Endothelial cell of umbilical vein (primary cell): ENCODE measurements at regions not wholly inside any gene's neighbourhood (a gene's known extent, or its start where the extent isn't known, plus 50 kb on each side); places are given as distances from the start of the nearest gene placed in this dataset.

Experiments
- BruUV-seq: library from RNA; stranded (reverse); fragments of 400-500 nt; replicated peaks from 2 replicates; lab custom pipeline; 2021; lab: Mats Ljungman, UMichigan
- CTCF ChIA-PET: fragments of 300-600, 350-600 bp; sonication (Branson Sonifier 250); formaldehyde crosslinking; loops from one replicate; lab custom pipeline; 2021; ENCODE audit warnings: antibody characterized with exemption, inconsistent platforms; lab: Charles Lee
- POLR2A ChIA-PET: fragments of 300-600, 350-600 bp; sonication (Branson Sonifier 250); formaldehyde crosslinking; loops from one replicate; lab custom pipeline; 2021; ENCODE audit warnings: antibody characterized with exemption, inconsistent platforms; lab: Charles Lee
- DNase-seq: peaks from one replicate; pipeline ENCODE4 v3.0.0-alpha.2; 2011; ENCODE audit warnings: low read depth, low spot score
- FAIRE-seq: peaks from 2 replicates; lab custom pipeline; 2011; peaks lifted over from hg19 to GRCh38; lab: Jason Lieb, UNC
- H2AFZ ChIP-seq: 2 replicates; pipeline ENCODE4 v1.6.0; 2012; ENCODE audit warnings: low read depth, low read length, control low read depth, inconsistent platforms
- H3K27ac ChIP-seq: 2 replicates; pipeline ENCODE4 v1.5.1; 2011; ENCODE audit warnings: low read depth, mild to moderate bottlenecking, control low read depth, low read length, moderate library complexity; ENCODE audit not compliant: insufficient read depth
- H3K27me3 ChIP-seq, 2 experiments: 2 replicates each; pipeline versions ENCODE4 v1.6.0 to v1.6.1; 2011; ENCODE audit warnings: low read length in 2 of 2, mixed read lengths in 1 of 2; ENCODE audit not compliant: control insufficient read depth in 2 of 2, insufficient read depth in 2 of 2
- H3K36me3 ChIP-seq, 2 experiments: 2 replicates in 1 of 2; 3 replicates in 1 of 2; pipeline ENCODE4 v1.5.1; 2011; ENCODE audit warnings: low read length in 2 of 2, mild to moderate bottlenecking in 1 of 2, moderate library complexity in 1 of 2; ENCODE audit not compliant: control insufficient read depth in 2 of 2, insufficient read depth in 2 of 2; ENCODE audit errors: extremely low read depth in 1 of 2
- H3K4me1 ChIP-seq: 3 replicates; pipeline ENCODE4 v1.5.1; 2011; ENCODE audit warnings: mild to moderate bottlenecking, low read length; ENCODE audit not compliant: control insufficient read depth, insufficient read depth; ENCODE audit errors: extremely low read depth
- H3K4me2 ChIP-seq: 2 replicates; pipeline ENCODE4 v1.6.1; 2011; ENCODE audit warnings: low read length, control low read depth, mixed read lengths; ENCODE audit not compliant: insufficient read depth
- H3K4me3 ChIP-seq, 3 experiments: fragments of 200-600 bp in 1 of 3; sonication (generic), shearing (Covaris generic) in 1 of 3; replicated peaks in 1 of 3; 2 replicates each; pipeline ENCODE4 v1.5.1; 2011 to 2016; ENCODE audit warnings: control low read depth in 3 of 3, low read length in 3 of 3, mild to moderate bottlenecking in 2 of 3, inconsistent platforms in 1 of 3, low read depth in 1 of 3, moderate library complexity in 1 of 3; ENCODE audit not compliant: insufficient read depth in 1 of 3
- H3K79me2 ChIP-seq: 2 replicates; pipeline ENCODE4 v1.6.0; 2012; ENCODE audit warnings: low read length, inconsistent platforms; ENCODE audit not compliant: control insufficient read depth, insufficient read depth
- H3K9ac ChIP-seq: replicated peaks from 2 replicates; pipeline ENCODE3; 2011; ENCODE audit warnings: low read length, control low read depth; ENCODE audit not compliant: insufficient read depth; ENCODE audit errors: extremely low read depth
- H3K9me1 ChIP-seq: replicated peaks from 3 replicates; pipeline ENCODE4 v1.6.0; 2011; ENCODE audit warnings: mild to moderate bottlenecking, low read length; ENCODE audit not compliant: control insufficient read depth, insufficient read depth; ENCODE audit errors: extremely low read depth
- H3K9me3 ChIP-seq: replicated peaks from 2 replicates; pipeline ENCODE4 v1.5.1; 2012; ENCODE audit warnings: low read length, inconsistent platforms; ENCODE audit not compliant: control insufficient read depth, insufficient read depth
- H4K20me1 ChIP-seq: replicated peaks from 2 replicates; pipeline ENCODE3; 2011; ENCODE audit warnings: mild to moderate bottlenecking, low read length; ENCODE audit not compliant: control insufficient read depth, insufficient read depth; ENCODE audit errors: extremely low read depth
- EZH2 ChIP-seq: IDR thresholded peaks from 2 replicates; pipeline ENCODE4 v1.6.1; 2012; ENCODE audit warnings: borderline replicate concordance, low read depth, mild to moderate bottlenecking, moderate library complexity, low read length, inconsistent platforms; ENCODE audit not compliant: severe bottlenecking
- FOS ChIP-seq: IDR thresholded peaks from 2 replicates; pipeline ENCODE4 v1.6.1; 2011; ENCODE audit warnings: mild to moderate bottlenecking, low read length, moderate library complexity, borderline replicate concordance; ENCODE audit not compliant: insufficient read depth
- GATA2 ChIP-seq: IDR thresholded peaks from 2 replicates; pipeline ENCODE4 v1.7.0; 2011; ENCODE audit warnings: low read depth, mild to moderate bottlenecking, moderate library complexity, mixed read lengths, low read length; ENCODE audit not compliant: insufficient read length, insufficient read depth
- JUN ChIP-seq: IDR thresholded peaks from 2 replicates; pipeline ENCODE4 v1.6.1; 2011; ENCODE audit warnings: borderline replicate concordance, low read depth; ENCODE audit not compliant: insufficient read length, insufficient read depth
- MYC ChIP-seq: IDR thresholded peaks from one replicate; pipeline ENCODE4 v1.6.1; 2011; ENCODE audit warnings: mild to moderate bottlenecking, low read depth, low read length
- POLR2A ChIP-seq: IDR thresholded peaks from 2 replicates; pipeline ENCODE4 v1.6.1; 2012; ENCODE audit warnings: low read depth, mild to moderate bottlenecking, control low read depth, low read length
- POLR2AphosphoS5 ChIP-seq: IDR thresholded peaks from 2 replicates; pipeline ENCODE4 v1.6.1; 2012; ENCODE audit warnings: low read depth, mild to moderate bottlenecking, control low read depth, low read length, moderate library complexity; ENCODE audit not compliant: insufficient read depth
- dilution Hi-C: fragments of 300-500 bp; cut with MboI; formaldehyde crosslinking; loops from one replicate; pipeline ENCODE4 v1.15.0; 2019; ENCODE audit warnings: low sequenced_read_pairs; ENCODE audit not compliant: extremely low pct_ligation_motif_present
- intact Hi-C: fragments of 100-400 bp; cut with micrococcal nuclease; formaldehyde crosslinking; loops from one replicate; pipeline ENCODE4 v1.10.0; 2022
- TF ChIP-seq, protein P1 (sequence below), 2 donors: IDR thresholded peaks; 1 replicate in 1 of 2; 2 replicates in 1 of 2; pipeline ENCODE4 v1.5.1; 2011; ENCODE audit warnings: low read length in 2 of 2, mild to moderate bottlenecking in 2 of 2, moderate library complexity in 2 of 2, control low read depth in 1 of 2, inconsistent platforms in 1 of 2, low read depth in 1 of 2; ENCODE audit not compliant: insufficient read depth in 1 of 2; ENCODE audit errors: extremely low read depth in 1 of 2
- TF ChIP-seq, protein P2 (sequence below): IDR thresholded peaks from 2 replicates; pipeline ENCODE4 v1.6.1; 2011; ENCODE audit not compliant: insufficient read depth, insufficient read length

DNA sequence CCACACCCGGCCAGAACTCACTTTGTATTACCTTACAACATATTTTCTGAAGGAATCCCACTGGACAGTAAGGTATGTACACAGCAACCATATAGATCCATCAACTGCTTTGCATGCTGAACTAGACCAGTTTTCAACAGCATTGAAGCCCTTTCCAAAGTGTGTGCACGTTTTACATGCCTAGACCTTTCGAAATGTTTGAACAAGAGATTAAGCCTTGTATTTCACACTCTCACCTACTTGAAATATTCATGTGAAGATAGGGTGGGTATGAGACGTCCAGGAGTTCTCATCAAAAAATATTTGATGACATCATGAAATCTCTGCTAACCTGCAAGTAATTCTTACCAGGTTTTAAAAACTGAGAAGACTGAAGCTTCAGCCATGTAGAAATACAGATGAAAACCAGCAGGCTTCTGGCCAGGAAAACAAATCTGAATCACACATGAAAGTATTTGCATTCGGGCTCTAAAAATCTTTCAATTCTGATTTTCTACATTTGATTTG lies 387.0 kb upstream of the PSMD7 start:
- Histone ChIP-seq H3K9me1 (no peaks in the 10 kb centered on the region), H3K79me2 (no peaks in the 10 kb centered on the region), H3K9ac (no peak overlapping the region), H3K9me3 (peaks cover 2% of the 10 kb centered on the region), H3K4me1 (no peaks in the 10 kb centered on the region), H2AFZ (no peak overlapping the region), H3K27ac (no peak overlapping the region), H3K36me3 (no peaks in the 10 kb centered on the region), H3K4me3 (no peak overlapping the region), H4K20me1 (no peaks in the 10 kb centered on the region), H3K4me2 (no peak overlapping the region), H3K27me3 (no peaks in the 10 kb centered on the region)
- FAIRE-seq, result no peak
- intact Hi-C loops (no loop called here), dilution Hi-C loops (no loop called here)
- no peak for TF ChIP-seq JUN
- TF ChIP-seq POLR2A, result no peak
- no peak for TF ChIP-seq EZH2
- TF ChIP-seq, protein P1, sequence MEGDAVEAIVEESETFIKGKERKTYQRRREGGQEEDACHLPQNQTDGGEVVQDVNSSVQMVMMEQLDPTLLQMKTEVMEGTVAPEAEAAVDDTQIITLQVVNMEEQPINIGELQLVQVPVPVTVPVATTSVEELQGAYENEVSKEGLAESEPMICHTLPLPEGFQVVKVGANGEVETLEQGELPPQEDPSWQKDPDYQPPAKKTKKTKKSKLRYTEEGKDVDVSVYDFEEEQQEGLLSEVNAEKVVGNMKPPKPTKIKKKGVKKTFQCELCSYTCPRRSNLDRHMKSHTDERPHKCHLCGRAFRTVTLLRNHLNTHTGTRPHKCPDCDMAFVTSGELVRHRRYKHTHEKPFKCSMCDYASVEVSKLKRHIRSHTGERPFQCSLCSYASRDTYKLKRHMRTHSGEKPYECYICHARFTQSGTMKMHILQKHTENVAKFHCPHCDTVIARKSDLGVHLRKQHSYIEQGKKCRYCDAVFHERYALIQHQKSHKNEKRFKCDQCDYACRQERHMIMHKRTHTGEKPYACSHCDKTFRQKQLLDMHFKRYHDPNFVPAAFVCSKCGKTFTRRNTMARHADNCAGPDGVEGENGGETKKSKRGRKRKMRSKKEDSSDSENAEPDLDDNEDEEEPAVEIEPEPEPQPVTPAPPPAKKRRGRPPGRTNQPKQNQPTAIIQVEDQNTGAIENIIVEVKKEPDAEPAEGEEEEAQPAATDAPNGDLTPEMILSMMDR (IDR thresholded peaks at IDR 0.05; ENCODE audit: extremely low read depth in 1 of 2, insufficient read depth in 1 of 2, low read depth in 1 of 2, low read length in 2 of 2), result no peak
- no peak for TF ChIP-seq MYC
- TF ChIP-seq, protein P2, sequence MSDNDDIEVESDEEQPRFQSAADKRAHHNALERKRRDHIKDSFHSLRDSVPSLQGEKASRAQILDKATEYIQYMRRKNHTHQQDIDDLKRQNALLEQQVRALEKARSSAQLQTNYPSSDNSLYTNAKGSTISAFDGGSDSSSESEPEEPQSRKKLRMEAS, result no peak
- no peak for TF ChIP-seq GATA2
- no peak for TF ChIP-seq FOS
- no peak for TF ChIP-seq POLR2AphosphoS5
- no peak for DNase-seq
- POLR2A ChIA-PET, result no interaction called here
- BruUV-seq, result no TSS peak
- CTCF ChIA-PET, result no interaction called here
